ENCODE measurements at regions not wholly inside any gene's neighbourhood (a gene's known extent, or its start where the extent isn't known, plus 50 kb on each side); places are given as distances from the start of the nearest gene placed in this dataset.

DNA sequence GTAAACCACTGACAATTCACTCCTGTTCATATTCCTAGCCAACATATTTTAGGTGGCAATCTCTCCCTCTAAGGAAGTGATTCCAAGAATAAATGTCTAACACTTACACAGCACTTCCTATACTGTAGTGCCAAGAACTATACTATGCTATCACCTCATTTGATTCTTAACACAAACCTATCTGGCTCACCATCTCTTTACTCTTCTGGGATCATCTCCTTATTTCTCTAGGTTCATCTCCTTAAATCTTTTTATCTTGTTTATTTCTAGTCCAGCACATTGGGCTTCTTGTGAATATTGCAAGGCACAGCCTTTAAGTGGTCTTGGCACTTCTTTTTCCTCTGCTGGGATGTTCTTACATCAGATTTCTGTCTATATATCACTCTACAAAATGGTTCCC lies 366.3 kb downstream of the SLITRK6 start (continued):
- TF ChIP-seq ESRRA (CRISPR knock-in tag; IDR thresholded peaks at IDR 0.05; ENCODE audit: borderline replicate concordance) = no peak
- no peak for TF ChIP-seq NFE2L1 (CRISPR knock-in tag; IDR thresholded peaks at IDR 0.05)
- TF ChIP-seq, protein P1, sequence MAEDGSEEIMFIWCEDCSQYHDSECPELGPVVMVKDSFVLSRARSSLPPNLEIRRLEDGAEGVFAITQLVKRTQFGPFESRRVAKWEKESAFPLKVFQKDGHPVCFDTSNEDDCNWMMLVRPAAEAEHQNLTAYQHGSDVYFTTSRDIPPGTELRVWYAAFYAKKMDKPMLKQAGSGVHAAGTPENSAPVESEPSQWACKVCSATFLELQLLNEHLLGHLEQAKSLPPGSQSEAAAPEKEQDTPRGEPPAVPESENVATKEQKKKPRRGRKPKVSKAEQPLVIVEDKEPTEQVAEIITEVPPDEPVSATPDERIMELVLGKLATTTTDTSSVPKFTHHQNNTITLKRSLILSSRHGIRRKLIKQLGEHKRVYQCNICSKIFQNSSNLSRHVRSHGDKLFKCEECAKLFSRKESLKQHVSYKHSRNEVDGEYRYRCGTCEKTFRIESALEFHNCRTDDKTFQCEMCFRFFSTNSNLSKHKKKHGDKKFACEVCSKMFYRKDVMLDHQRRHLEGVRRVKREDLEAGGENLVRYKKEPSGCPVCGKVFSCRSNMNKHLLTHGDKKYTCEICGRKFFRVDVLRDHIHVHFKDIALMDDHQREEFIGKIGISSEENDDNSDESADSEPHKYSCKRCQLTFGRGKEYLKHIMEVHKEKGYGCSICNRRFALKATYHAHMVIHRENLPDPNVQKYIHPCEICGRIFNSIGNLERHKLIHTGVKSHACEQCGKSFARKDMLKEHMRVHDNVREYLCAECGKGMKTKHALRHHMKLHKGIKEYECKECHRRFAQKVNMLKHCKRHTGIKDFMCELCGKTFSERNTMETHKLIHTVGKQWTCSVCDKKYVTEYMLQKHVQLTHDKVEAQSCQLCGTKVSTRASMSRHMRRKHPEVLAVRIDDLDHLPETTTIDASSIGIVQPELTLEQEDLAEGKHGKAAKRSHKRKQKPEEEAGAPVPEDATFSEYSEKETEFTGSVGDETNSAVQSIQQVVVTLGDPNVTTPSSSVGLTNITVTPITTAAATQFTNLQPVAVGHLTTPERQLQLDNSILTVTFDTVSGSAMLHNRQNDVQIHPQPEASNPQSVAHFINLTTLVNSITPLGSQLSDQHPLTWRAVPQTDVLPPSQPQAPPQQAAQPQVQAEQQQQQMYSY (CRISPR knock-in tag; IDR thresholded peaks at IDR 0.05) = no peak
- TF ChIP-seq, protein P2, sequence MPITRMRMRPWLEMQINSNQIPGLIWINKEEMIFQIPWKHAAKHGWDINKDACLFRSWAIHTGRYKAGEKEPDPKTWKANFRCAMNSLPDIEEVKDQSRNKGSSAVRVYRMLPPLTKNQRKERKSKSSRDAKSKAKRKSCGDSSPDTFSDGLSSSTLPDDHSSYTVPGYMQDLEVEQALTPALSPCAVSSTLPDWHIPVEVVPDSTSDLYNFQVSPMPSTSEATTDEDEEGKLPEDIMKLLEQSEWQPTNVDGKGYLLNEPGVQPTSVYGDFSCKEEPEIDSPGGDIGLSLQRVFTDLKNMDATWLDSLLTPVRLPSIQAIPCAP (CRISPR knock-in tag; IDR thresholded peaks at IDR 0.05) = no peak
- no peak for TF ChIP-seq NR1H2 (CRISPR knock-in tag; IDR thresholded peaks at IDR 0.05)

DNA sequence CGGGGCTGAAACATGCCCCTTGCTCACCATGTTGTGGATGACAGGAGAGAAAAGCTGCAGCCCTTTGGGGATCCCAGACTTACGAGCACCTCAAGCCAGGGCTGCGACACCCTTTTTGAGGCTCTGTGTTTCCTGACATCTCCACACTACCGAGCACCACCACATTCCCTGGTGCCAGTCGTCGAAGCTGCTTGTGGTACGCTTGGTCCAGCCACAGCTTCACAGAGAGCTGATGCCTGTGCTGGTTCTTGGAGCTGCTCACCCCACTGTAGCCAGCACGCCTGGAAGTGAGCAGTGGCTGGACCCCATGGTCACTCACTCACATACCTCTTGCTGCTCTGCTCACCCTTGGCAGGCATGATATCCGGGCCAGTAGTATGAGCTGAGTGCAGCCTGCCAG lies 367.5 kb downstream of the SLITRK6 start:
- Mint-ChIP-seq H3K36me3 (no peaks in the 10 kb centered on the region), H3K27me3 (ENCODE audit: low read depth) (no peaks in the 10 kb centered on the region), H3K27ac (no peak overlapping the region), H3K4me3 (no peak overlapping the region), H3K4me1 (no peaks in the 10 kb centered on the region), H3K9me3 (no peaks in the 10 kb centered on the region)
- CTCF ChIA-PET = no interaction called here
- DNase-seq (ENCODE audit: low spot score) (no peak), ATAC-seq (no peak)
- TF ChIP-seq ZNF138 (CRISPR knock-in tag; conservative IDR thresholded peaks at IDR 0.05) = no peak
- no peak for TF ChIP-seq ZNF416 (CRISPR knock-in tag; IDR thresholded peaks at IDR 0.05)
- TF ChIP-seq, protein P3, sequence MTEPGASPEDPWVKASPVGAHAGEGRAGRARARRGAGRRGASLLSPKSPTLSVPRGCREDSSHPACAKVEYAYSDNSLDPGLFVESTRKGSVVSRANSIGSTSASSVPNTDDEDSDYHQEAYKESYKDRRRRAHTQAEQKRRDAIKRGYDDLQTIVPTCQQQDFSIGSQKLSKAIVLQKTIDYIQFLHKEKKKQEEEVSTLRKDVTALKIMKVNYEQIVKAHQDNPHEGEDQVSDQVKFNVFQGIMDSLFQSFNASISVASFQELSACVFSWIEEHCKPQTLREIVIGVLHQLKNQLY (CRISPR knock-in tag; IDR thresholded peaks at IDR 0.05) = no peak
- TF ChIP-seq, protein P4, sequence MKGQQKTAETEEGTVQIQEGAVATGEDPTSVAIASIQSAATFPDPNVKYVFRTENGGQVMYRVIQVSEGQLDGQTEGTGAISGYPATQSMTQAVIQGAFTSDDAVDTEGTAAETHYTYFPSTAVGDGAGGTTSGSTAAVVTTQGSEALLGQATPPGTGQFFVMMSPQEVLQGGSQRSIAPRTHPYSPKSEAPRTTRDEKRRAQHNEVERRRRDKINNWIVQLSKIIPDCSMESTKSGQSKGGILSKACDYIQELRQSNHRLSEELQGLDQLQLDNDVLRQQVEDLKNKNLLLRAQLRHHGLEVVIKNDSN (CRISPR knock-in tag; IDR thresholded peaks at IDR 0.05) = no peak
- no peak for TF ChIP-seq ZNF121 (CRISPR knock-in tag; IDR thresholded peaks at IDR 0.05)
- TF ChIP-seq, protein P5, sequence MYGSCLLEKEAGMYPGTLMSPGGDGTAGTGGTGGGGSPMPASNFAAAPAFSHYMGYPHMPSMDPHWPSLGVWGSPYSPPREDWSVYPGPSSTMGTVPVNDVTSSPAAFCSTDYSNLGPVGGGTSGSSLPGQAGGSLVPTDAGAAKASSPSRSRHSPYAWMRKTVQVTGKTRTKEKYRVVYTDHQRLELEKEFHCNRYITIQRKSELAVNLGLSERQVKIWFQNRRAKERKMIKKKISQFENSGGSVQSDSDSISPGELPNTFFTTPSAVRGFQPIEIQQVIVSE (CRISPR knock-in tag; IDR thresholded peaks at IDR 0.05; ENCODE audit: borderline replicate concordance) = no peak
- no peak for TF ChIP-seq ZBTB21 (CRISPR knock-in tag; IDR thresholded peaks at IDR 0.05; ENCODE audit: borderline replicate concordance)
- no peak for TF ChIP-seq NR2C2 (CRISPR knock-in tag; IDR thresholded peaks at IDR 0.05)
- TF ChIP-seq, protein P6, sequence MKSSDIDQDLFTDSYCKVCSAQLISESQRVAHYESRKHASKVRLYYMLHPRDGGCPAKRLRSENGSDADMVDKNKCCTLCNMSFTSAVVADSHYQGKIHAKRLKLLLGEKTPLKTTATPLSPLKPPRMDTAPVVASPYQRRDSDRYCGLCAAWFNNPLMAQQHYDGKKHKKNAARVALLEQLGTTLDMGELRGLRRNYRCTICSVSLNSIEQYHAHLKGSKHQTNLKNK (CRISPR knock-in tag; IDR thresholded peaks at IDR 0.05) = no peak
- TF ChIP-seq SMAD4 (CRISPR knock-in tag; IDR thresholded peaks at IDR 0.05) = no peak
- no peak for TF ChIP-seq SP1 (CRISPR knock-in tag; conservative IDR thresholded peaks at IDR 0.05)
- no peak for TF ChIP-seq CREM (CRISPR knock-in tag; IDR thresholded peaks at IDR 0.05)
- TF ChIP-seq, protein P7, sequence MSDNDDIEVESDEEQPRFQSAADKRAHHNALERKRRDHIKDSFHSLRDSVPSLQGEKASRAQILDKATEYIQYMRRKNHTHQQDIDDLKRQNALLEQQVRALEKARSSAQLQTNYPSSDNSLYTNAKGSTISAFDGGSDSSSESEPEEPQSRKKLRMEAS (CRISPR knock-in tag; IDR thresholded peaks at IDR 0.05) = no peak
- TF ChIP-seq, protein P8, sequence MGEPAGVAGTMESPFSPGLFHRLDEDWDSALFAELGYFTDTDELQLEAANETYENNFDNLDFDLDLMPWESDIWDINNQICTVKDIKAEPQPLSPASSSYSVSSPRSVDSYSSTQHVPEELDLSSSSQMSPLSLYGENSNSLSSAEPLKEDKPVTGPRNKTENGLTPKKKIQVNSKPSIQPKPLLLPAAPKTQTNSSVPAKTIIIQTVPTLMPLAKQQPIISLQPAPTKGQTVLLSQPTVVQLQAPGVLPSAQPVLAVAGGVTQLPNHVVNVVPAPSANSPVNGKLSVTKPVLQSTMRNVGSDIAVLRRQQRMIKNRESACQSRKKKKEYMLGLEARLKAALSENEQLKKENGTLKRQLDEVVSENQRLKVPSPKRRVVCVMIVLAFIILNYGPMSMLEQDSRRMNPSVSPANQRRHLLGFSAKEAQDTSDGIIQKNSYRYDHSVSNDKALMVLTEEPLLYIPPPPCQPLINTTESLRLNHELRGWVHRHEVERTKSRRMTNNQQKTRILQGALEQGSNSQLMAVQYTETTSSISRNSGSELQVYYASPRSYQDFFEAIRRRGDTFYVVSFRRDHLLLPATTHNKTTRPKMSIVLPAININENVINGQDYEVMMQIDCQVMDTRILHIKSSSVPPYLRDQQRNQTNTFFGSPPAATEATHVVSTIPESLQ (CRISPR knock-in tag; IDR thresholded peaks at IDR 0.05) = no peak
- POLR2A ChIA-PET = no interaction called here
